ENCODE measurements at regions not wholly inside any gene's neighbourhood (a gene's known extent, or its start where the extent isn't known, plus 50 kb on each side); places are given as distances from the start of the nearest gene placed in this dataset.
"Not testable (repeated sequence)": the region's sequence is repeated elsewhere in the genome, so short reads cannot be mapped to it uniquely, and the experiment has no call there.

DNA sequence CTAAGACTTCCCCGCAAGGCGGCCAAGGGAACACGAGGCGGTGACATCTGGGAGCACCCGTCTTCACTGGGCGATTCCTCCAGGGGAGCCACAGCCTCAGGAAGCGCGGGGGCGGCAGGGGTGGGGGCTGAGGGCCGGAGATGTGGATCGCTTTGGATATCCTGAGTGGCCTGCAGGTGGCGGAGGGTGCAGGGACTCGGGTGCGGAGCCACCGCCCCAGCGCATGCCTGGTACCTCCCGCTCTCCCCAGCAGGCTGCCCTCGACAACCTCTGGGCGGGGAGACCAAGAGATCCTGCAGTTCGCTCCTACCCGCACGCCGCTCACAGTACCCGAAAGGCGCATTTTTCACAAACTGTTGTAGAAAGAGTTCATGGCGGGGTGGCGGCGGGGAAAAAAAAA lies 201.4 kb upstream of the PRKX start:
- not testable (repeated sequence) for TF ChIP-seq POLR2A (IDR thresholded peaks at IDR 0.05; ENCODE audit: low read depth, low read length); TAF1 (IDR thresholded peaks at IDR 0.05; ENCODE audit: low read depth, low read length); POLR2AphosphoS5 (IDR thresholded peaks at IDR 0.05; ENCODE audit: low read depth, low read length); PAX5 (IDR thresholded peaks at IDR 0.05; ENCODE audit: insufficient read depth, low read length, severe bottlenecking); POU2F2 (IDR thresholded peaks at IDR 0.05; ENCODE audit: low read depth, low read length); SPI1 (IDR thresholded peaks at IDR 0.05; ENCODE audit: low read depth, low read length)

Data from GM12891 (cell line).